Mesothelial cell of epicardium (in vitro differentiated cells): ENCODE measurements at regions not wholly inside any gene's neighbourhood (a gene's known extent, or its start where the extent isn't known, plus 50 kb on each side); places are given as distances from the start of the nearest gene placed in this dataset.

Experiments used
- DNase-seq, 2 experiments: peaks; one replicate each; pipeline ENCODE4 v3.0.0; 2021; ENCODE audit warnings: low spot score in 2 of 2; ENCODE audit not compliant: unreplicated experiment in 2 of 2
- H3K27ac Mint-ChIP-seq: 2 replicates; pipeline ENCODE4 v1.8.0; 2021; ENCODE audit warnings: mixed read lengths
- H3K27me3 Mint-ChIP-seq: 2 replicates; pipeline ENCODE4 v1.8.0; 2021; ENCODE audit warnings: low read depth, mixed read lengths
- H3K36me3 Mint-ChIP-seq: 2 replicates; pipeline ENCODE4 v1.8.0; 2021; ENCODE audit warnings: mixed read lengths
- H3K4me1 Mint-ChIP-seq: 2 replicates; pipeline ENCODE4 v1.8.0; 2021; ENCODE audit warnings: mixed read lengths
- H3K4me3 Mint-ChIP-seq: 2 replicates; pipeline ENCODE4 v1.8.0; 2021; ENCODE audit warnings: mild to moderate bottlenecking, moderate library complexity, mixed read lengths
- H3K9me3 Mint-ChIP-seq: 2 replicates; pipeline ENCODE4 v1.8.0; 2021; ENCODE audit warnings: mixed read lengths
- TF ChIP-seq, protein P1 (sequence below): fragments of 200-600 bp; sonication (generic); IDR thresholded peaks from one replicate; pipeline ENCODE4 v1.5.0; 2021; ENCODE audit warnings: antibody characterized with exemption; ENCODE audit not compliant: unreplicated experiment

DNA sequence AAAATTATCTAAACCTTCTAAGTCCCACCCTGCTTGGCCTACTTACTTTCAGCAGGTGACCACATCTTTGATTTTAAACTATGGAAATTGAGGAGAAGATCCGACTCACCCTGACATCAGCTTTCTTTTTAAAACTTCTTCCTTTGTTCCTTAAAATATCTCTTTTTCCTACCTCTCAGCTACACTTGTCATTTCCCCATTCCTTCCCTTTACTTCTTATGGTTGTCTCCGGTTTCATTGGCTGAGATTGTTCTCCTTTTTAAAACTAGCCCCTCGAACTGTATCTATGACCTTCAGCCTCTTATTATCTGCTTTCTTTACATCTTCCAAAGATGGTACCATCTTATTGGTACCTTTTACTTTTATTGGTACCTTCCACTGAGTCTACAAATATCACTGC is 87.8 kb upstream of the NRIP1 start:
- Mint-ChIP-seq H3K27ac (no peak overlapping the region), H3K9me3 (peaks cover 24% of the 10 kb centered on the region), H3K27me3 (no peaks in the 10 kb centered on the region), H3K36me3 (peaks cover 7% of the 10 kb centered on the region), H3K4me3 (no peak overlapping the region), H3K4me1 (no peaks in the 10 kb centered on the region)
- DNase-seq, result no peak
- TF ChIP-seq, protein P1, sequence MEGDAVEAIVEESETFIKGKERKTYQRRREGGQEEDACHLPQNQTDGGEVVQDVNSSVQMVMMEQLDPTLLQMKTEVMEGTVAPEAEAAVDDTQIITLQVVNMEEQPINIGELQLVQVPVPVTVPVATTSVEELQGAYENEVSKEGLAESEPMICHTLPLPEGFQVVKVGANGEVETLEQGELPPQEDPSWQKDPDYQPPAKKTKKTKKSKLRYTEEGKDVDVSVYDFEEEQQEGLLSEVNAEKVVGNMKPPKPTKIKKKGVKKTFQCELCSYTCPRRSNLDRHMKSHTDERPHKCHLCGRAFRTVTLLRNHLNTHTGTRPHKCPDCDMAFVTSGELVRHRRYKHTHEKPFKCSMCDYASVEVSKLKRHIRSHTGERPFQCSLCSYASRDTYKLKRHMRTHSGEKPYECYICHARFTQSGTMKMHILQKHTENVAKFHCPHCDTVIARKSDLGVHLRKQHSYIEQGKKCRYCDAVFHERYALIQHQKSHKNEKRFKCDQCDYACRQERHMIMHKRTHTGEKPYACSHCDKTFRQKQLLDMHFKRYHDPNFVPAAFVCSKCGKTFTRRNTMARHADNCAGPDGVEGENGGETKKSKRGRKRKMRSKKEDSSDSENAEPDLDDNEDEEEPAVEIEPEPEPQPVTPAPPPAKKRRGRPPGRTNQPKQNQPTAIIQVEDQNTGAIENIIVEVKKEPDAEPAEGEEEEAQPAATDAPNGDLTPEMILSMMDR, result no peak

DNA sequence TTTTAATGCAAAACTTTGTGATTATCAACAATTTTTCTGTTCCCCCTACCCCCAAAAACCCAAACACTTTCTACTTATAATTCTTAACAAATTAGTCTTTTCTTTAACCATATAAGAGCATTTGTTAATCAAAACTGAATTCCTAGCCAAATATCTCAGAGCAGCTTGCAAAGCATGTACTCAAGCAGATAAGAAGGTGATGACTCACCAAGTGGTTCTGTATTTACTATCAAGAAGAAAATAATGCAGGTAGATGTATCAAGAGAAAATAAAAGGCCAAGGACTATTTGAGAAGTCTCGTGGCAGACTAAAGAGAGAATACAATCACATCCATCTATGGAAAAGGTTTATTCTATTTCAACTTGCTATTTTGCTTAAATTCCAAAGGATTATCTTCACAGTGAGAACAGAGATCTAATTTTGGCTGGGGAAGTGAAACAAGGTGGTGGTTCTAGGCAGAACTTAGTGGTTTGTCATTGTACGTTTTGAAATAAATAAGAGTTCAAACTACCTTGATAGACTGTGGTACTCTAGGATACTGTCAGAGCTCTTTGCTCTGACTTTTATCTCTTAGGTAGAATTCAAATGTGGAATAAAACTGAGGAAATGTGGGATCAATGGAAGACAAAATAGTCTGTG is 94.7 kb upstream of the NRIP1 start:
- Mint-ChIP-seq H3K36me3 (peaks cover 13% of the 10 kb centered on the region), H3K4me3 (no peak overlapping the region), H3K9me3 (peaks cover 40% of the 10 kb centered on the region), H3K4me1 (peaks cover 3% of the 10 kb centered on the region), H3K27me3 (no peaks in the 10 kb centered on the region), H3K27ac (no peak overlapping the region)
- TF ChIP-seq, protein P1, result no peak
- no peak for DNase-seq

- no peak overlapping the region for H3K27ac Mint-ChIP-seq
- peaks cover 7% of the 10 kb centered on the region for H3K4me1 Mint-ChIP-seq
- H3K9me3 Mint-ChIP-seq, result peaks cover 36% of the 10 kb centered on the region
- no peak for DNase-seq
- H3K4me3 Mint-ChIP-seq, result no peak overlapping the region
- TF ChIP-seq, protein P1, result no peak
- H3K36me3 Mint-ChIP-seq, result peaks cover 13% of the 10 kb centered on the region
- no peaks in the 10 kb centered on the region for H3K27me3 Mint-ChIP-seq
Observed at GRCh38 chr21:15160136-15160535, 95.3 kb upstream of the NRIP1 start.

- Mint-ChIP-seq H3K27ac (no peak overlapping the region), H3K27me3 (no peaks in the 10 kb centered on the region), H3K36me3 (peaks cover 4% of the 10 kb centered on the region), H3K9me3 (peaks cover 14% of the 10 kb centered on the region), H3K4me1 (peaks cover 8% of the 10 kb centered on the region), H3K4me3 (no peak overlapping the region)
- no peak for DNase-seq
- TF ChIP-seq, protein P1, result no peak
Observed at GRCh38 chr21:15162921-15163320, 98.1 kb upstream of the NRIP1 start.

- DNase-seq, result no peak
- H3K9me3 Mint-ChIP-seq, result peaks cover 9% of the 10 kb centered on the region
Observed at GRCh38 chr21:15164273-15164672, 99.5 kb upstream of the NRIP1 start.

More at GRCh38 chr21:15164273-15164672, 99.5 kb upstream of the NRIP1 start:
- Mint-ChIP-seq H3K27ac (no peak overlapping the region), H3K4me1 (peaks cover 8% of the 10 kb centered on the region), H3K27me3 (no peaks in the 10 kb centered on the region), H3K4me3 (no peak overlapping the region), H3K36me3 (no peaks in the 10 kb centered on the region)
- TF ChIP-seq, protein P1, result no peak
